ENCODE measurements at regions not wholly inside any gene's neighbourhood (a gene's known extent, or its start where the extent isn't known, plus 50 kb on each side); places are given as distances from the start of the nearest gene placed in this dataset.

GRCh38 chr13:32917504-32917903 lies 98.7 kb upstream of the KL start:
- TF ChIP-seq CTCF (IDR thresholded peaks at IDR 0.05), result no peak
- no peak for TF ChIP-seq POLR2A (IDR thresholded peaks at IDR 0.05)
